ENCODE measurements at regions not wholly inside any gene's neighbourhood (a gene's known extent, or its start where the extent isn't known, plus 50 kb on each side); places are given as distances from the start of the nearest gene placed in this dataset.

DNA sequence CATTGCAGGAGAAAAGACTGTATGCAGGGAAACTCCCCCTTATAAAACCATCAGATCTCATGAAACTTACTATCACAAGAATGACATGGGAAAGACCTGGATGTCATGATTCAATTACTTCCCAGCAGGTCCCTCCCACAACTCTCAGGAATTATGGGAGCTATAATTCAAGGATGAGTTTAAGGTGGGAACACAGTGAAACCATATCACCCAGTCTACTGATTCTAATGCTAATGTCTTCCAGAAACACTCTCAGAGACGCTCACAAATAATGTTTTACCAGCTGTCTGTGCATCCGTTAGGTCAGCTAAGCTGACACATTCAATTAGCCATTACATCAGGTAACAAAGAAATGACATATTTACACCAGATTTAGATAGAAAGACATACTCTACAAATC is 637.9 kb downstream of the NLGN4Y start:
- DNase-seq: no peak

DNA sequence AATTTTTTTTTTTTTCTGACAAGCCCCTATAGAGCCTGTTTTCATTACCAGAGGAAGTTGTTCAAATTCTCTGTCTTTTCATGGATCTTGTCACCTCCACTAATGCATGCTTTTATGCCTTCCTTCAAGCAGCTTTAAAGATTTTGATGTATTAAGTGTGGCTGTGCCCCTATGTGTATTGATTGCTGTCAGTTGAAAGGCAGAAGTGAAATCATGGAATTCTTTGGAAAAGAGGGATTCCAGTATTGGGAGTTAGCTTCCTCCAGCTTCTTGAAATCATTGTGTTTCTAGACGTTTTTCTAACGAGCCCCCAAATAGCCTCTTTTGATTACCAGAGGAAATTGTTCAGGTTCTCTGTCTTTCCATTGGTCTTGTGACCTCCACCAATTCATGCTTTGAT is 655.6 kb downstream of the NLGN4Y start:
- no peak for DNase-seq

DNA sequence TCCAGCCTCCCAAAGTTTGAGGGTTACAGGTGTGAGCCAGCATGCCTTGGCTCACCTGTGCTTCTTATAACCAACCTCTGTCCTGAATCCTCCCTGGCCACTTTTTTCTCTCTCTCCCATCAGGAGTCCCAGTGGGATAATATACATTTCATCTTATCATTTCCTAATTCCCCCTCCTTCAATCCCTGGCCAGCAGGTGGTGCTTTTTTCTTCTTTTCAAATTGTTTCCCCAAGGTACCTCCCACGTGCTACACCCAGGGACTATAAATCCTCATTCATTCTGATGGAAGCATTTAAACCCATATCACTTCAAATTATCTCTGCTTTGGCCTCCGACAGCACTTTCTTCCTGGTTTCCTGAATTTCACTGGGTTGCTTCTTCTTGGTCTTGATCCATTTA is 704.7 kb downstream of the NLGN4Y start:
- DNase-seq: no peak

DNA sequence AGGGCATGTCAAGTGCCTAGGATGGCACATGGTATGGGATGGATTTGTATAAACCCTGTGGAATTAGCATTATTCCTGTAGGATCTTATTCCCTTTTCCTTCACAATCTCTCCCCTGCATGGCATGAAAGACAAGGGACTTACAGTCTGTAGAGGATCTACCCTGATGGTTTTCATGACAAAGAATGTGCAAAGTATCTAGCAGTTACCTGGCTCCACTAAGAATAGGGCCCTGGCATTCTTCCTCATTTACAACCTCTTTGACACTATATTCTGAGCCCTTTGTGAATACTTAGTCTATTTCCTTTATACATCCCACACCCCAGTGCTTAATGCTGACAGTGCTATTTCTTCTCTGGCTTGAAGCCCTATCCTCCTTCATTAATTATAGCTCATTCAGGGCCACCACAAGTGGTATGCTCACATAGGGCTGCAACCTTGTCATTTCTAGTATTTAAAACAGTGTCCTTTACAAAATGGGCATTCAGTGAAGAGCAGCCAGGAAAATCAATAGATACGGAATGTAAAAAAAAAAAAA is 715.3 kb downstream of the NLGN4Y start:
- no peak for DNase-seq

DNA sequence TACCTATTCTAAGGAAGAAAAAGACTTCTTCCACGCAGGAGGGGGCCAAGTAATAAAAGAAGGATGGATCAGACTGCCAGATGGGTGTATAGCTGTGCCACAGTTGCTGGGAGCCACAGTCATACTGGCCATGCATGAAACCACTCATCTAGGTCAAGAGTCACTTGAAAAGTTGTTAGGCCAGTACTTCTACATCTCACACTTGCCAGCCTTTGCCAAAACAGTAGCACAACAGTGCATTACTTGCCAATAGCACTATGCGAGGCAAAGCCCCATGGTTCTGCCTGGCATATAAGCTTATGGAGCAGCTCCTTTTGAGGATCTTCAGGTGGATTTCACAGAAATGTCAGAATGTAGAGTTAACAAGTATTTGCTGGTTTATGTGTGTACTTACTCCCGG is 735.0 kb downstream of the NLGN4Y start:
- no peak for DNase-seq

DNA sequence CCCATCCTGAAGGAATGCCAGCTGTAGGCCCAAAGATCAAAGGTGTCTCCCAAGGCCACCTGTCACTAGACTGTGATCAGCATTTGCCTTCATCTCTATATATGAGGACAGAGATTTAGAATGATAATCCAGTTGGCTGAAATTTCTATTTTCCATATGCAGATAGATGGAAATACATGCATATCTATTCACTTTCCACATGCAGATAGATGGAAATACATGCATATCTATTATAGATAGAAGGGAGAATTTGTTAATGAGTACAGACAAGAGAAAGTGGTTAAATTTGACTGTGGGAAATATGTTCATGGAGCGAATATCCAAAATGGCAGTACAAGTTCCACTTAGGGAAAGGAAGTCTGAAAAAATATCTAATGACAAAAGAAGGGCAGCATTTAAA is 762.2 kb downstream of the NLGN4Y start:
- no peak for DNase-seq

DNA sequence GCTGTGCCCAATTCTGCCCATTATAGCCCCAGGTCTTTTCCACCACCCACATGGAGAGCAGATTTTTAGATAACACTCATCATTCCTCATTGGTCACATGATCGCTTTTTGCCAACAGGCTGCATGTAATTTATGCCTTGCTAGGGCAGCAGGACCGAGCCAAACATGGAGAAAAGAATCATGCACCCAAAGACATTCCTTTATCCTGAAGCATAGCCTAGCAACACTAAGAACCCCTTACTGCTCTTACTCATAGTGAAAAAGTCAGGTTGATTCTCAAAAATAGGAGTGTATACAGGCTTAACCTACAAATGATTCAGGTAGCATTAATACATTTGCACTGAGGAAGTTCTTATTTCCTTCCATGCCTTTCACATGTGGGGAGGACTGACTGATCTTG is 765.5 kb downstream of the NLGN4Y start:
- DNase-seq: no peak

DNA sequence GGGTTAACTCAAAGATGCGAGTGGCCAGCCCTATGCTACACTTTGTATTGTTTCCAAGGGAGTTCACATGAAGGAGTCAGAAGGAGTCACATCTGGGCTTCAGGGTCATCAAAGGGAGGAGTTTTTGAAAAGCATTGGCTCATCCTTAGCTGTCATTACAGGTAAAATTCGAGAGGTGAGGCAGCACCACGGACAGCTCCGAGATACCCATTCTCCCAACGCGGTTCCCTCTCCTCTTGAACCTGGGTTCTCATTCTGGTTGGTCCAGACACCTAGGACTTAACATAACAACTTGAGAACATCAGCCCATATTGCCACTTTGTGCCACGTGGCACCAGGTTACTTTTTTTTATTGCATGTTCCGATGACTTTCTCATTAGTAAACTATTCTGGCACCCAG is 768.6 kb downstream of the NLGN4Y start:
- no peak for DNase-seq

DNA sequence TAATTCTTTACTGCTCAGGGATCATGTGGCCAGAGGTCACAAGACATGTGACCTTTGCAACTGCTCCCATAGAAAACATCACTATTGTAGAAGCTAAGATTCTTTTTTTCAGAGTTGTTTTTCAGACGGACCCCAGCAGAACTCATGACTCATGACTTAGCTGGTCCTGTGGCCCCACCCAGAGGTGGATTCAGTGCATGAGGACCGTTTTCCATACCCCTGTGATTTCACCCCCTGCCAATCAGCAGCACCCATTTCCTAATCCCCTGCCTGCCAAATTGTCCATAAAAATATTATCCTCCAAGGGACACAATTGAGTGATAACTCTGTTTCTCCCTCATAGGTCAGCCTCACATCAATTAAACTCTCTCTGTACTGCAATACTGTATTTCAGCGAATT is 777.5 kb downstream of the NLGN4Y start:
- no peak for DNase-seq

DNA sequence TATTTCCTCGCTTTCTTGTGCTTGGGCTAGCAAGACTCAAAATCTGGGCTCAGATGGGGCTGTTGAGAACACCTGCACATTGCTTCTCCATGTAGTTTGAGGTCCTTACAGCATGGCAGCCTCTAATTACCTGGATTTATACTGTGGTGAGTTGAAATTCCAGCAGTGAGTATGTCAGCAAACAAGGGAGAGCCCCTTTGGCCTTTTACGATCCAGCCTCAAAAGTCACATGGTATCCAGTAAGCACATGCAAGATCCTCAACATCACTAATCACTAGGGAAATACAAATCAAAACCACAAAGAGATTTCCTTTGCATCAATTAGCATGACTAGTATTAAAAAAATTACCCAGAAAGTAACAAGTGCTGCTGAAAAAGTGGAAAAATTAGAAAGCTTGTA is 787.8 kb downstream of the NLGN4Y start:
- no peak for DNase-seq

DNA sequence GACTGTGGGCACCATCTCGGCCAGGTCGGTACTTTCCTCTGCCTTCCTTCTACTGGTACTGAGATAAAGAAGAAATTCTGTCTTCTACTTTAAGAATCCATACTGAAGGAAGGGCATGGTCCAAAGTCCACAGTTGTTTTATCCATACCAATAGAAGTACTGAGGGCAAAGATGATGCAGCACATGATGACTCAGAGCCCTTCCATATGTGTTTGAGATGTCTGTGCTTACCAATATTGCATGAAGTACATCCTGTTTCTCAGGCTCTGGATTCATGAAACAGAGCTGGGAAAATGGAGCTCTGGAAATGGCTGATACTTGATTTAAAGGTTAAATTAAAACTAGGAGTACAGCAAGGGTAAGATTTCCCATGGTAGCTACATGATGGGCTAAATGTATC is 799.9 kb downstream of the NLGN4Y start:
- DNase-seq: no peak

DNA sequence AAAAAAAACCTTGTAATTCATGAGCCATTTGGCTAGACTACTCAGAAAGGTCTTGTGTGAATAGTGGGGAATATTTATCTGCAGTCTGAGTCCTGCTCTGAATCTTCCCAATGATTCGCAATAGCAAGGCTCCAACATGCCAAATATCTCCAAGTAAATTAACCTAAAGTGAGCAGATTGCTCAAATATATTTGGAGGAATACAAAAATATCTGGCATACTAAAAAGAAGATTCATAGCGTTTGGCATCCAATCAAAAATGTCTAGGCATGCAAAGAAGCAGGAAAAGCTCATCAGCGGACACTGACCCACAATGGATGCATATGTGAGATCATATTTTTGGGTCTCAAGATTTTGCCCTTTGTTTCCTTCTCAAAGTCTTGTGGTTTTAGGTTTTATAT is 800.9 kb downstream of the NLGN4Y start:
- no peak for DNase-seq

DNA sequence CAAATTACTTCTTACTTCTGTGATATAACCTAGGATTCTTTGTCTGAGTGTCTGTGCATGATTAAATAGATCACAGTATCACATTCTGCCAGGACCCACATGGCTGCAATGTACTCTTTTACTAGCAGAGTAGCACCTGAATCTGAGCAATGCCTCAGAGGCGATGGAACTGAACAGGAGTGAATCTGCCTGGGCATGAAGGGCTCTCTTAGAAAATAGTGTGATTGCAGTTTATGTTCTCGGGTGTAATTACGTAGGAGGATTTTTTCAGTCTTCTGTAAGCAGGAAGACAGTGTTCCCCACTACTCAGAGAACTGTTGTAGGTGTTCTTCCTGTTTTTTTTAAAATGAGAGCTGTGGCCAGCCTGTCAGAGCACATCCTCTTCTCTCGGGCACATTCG is 802.3 kb downstream of the NLGN4Y start:
- DNase-seq: no peak

DNA sequence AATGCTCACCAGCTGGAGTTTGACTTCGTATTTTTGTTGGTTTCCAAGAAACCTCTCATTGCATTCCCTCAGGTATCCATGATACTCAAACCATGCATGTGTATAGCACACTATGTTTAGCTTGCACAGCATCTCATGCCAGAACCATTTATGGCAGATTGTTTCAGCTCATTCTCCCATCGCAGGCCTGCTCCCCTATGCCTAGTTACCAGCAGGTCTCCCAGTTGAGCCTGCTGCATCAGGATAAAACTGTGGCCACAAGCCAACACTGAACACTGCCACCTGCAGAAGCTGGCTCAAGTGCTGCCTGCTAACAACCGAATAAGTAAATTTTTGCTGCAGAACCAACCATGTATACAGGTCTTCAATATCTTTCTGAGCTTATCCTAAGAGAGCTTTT is 804.5 kb downstream of the NLGN4Y start:
- DNase-seq: no peak

DNA sequence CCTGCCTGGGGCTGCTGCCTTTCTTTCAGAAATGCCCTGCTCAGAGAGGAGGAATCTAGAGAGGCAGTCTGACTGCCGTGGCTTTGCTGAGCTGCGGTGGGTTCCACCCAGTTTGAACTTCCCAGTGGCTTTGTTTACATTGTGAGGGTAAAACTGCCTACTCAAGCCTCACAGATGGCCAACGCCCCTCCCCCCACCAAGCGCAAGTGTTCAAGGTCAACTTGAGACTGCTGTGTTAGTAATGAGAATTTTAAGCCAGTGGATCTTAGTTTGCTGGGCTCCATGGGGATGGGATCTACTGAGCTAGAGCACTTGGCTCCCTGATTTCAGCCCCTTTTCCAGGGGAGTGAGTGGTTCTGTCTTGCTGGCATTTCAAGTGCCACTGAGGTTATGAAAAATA is 819.2 kb downstream of the NLGN4Y start:
- no peak for DNase-seq

DNA sequence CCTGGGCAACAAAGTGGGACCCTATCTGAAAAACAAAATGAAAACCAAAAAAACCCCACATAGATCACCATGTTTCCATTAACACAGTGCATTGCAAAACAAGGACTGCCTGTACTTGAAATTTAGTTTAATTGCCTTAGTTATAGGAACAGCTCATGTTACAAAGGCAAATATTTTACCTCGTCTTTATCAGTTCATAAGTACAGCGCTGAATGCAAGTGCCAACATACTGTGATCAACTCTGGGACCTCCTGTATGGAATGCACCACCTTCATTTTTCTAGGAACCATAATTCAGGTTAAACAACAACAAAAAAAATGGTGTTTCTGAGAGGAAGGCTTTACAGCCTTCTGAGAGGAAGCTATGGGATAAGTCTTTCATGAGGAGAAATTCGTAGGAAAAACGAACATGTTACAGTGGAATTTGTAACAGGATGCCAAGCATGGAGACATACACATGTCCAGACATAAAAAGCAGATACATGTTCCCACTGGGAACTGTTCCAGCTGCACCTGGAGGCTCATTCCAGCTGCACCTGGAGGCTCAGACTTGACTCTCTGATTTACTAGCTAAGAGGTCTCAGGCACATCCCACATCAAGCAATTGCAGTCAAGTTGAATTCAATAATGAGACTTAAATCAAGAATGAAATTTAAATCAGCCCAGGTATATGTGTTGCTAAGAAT is 821.3 kb downstream of the NLGN4Y start:
- no peak for DNase-seq

DNA sequence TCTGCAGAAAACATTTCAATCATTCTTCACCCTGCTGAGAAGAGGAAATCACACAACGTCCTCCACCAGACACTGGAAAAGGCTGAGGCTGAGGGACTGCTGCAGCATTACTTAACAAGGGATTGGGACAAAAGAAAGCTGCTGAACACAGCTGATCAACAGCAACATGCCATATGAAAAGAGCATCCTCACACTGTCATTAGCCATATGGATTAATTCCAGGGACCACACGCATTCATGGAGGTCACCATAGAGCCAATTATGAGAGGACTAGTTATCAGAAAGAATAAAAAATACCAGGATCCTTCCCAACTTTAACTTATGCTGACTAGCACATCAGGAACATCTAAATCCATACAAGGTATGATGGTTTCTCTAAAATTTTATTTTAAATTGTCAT is 825.0 kb downstream of the NLGN4Y start:
- no peak for DNase-seq

DNA sequence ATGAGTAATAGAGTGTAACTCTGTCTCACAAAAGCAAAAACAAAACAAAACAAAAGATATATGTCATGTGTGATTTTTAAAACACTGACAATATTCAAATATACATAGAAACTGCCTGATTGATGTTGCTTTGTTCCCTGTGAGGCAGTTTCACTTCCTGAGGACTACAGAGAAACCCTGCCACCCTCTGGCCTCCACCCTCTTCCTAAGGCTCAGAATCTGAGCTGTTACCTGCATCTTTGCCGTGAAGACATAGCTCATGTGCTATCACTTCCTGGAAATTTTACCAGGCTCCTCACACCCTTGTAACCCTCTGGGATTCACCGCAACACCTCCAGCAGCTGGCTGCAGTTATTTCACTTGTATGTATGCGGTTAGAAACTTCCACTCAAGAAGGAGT is 831.0 kb downstream of the NLGN4Y start:
- DNase-seq: peak; percentile 3

DNA sequence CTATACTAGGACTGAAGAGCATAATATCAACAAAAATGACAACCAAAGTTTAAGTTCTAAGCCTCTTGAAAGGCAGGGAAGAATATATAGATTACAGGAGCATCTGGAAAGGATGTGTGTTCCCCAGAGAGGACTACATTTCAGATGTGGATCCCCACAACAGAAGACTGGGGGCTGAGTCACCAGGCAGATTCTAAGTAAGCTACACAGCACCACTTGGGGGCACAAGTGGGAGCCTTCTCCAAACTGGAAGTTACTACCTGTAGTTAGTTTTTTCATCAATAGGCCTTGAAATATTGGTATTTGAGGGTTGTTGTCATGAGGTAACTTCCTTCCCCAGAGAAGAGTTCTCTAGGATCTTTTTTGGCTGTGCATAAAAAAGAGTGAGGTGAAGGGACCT is 836.1 kb downstream of the NLGN4Y start:
- no peak for DNase-seq

DNA sequence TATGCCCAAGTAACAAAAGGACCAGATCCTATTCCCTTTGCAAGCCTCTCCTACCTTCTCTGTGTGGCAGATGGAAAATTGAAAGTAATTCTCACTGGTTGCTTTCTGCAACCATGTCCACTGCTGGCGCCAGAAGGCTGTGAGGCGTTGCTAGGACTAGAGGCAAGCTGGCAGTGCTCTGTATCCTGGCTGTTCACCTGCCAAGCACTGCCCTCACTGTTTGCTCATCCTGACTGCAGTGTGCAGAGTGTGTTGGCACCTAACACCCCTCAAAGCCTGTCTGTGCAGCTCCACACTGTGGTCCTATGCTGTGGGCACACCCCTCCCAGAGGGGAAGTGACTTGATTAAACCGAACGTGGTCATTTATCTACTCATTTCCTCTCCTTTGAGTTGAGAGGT is 840.7 kb downstream of the NLGN4Y start:
- DNase-seq: no peak

DNA sequence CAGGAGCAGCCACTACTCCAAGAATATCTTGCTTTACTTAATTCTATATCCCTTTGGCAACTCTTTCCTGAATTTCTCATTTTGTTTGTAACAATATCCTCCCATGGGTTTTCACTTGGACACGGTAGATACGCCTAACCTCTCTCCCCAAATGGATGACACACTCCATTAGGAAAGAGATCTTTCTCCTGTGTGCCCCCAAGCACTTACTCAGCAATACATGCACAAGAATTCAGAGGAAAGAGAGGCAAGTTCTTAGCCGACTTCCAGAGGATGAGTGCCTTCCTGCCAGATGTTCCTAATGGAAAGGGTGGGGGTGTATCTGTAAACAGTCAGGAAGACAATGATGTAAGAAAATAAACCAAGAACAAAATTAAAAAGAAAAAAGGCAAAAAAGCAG is 844.5 kb downstream of the NLGN4Y start:
- no peak for DNase-seq

DNA sequence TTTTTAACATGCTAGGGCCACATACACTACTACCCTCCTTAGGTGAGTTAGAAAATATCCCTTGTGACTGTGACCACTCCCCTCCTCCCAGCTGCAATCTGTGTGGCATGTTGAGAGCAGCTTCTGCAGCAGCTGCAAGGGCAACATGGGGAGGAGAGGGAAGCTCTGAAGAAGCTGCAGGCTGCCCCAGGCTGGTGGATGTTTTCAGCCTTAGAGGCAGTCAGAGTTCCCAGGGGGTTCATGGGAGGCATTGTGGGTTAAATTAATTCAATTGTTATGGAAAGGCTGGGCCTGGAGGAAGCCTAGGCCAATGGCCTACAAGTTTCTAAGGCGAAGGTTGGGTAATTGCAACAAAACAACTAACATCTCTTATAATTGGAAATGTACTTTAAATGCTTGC is 860.8 kb downstream of the NLGN4Y start:
- DNase-seq: no peak

DNA sequence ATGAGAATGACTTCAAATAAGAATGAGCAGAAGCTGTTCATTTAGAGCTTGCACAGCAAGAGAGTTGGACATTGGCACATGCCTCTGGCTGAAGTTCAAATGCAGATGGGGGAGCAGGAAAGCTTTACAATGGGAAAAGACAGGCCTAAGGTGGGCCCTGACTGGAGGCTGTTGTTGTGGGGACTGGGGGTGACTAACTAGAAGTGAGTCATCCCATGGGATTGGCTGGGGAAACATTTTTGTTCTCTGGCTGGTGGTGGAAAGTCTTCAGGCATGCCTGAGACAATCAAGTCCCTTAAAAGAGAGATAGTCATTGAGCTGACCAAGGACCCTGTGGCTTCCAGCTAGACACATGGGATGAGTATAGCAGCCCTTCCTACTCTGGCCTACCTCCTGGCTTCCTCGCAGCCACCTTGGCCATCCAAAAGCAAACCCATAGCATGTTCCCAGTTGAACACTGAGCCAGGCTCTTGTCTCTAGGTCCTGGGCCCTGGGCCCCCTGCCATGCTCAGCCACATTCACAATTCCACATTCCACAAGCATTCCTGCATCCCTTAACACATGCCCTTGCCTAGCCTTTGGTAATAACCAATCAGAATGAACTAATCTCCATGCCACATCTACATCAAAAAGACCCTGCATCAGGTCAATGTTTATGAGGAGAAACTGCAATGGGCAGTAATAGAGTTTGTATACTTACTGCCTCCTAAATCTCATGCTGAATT is 873.4 kb downstream of the NLGN4Y start:
- DNase-seq: no peak

DNA sequence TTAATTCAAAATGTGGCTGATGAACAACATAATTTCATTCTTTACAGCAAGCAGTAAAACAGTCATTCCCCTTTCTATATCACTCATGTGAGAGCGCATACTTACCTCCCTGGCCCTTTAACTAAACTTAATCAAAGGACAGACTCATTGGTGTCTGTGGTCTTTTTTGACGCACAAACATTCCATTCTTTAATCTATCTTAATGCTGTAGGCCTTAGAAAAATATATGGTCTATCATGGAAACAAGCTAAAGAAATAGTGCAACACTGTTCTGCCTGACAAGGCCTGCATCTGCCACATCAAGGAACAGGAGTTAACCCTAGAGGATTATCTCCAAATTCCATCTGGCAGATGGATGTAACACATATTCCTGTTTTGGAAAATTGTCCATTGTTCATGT is 878.1 kb downstream of the NLGN4Y start:
- no peak for DNase-seq

DNA sequence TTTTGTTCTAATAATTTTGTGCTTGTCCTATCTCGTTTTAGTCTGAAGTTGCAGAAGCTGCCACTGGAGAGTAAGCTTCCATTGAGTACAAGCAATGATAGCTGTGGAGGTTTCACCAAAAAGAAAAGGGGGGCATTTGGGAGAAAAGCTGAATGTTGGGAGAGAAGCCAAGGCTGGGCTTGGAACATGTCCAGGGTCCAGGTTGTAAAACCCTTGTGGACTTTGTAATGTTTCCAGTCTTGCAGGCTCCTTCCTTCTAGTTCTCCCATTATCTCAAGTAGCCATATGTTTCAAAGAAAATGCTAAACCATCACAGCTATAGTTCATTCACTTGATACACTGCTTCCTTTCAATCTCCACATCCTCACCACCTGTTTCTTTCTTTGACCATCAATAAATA is 880.2 kb downstream of the NLGN4Y start:
- DNase-seq: no peak

All from CD4-positive, alpha-beta T cell treated with Interleukin-15 for 1 hour (primary cell).